Transverse colon (tissue), 4 donors: ENCODE measurements at regions not wholly inside any gene's neighbourhood (a gene's known extent, or its start where the extent isn't known, plus 50 kb on each side); places are given as distances from the start of the nearest gene placed in this dataset.

ENCODE experiments used
- DNase-seq: peaks from one replicate; pipeline ENCODE4 v3.0.0-alpha.2; 2019
- H3K27ac ChIP-seq, 4 donors: fragments of 200-600 bp; sonication (generic); 2 replicates each; pipeline ENCODE4 v1.5.1; 2016 to 2018; ENCODE audit warnings: inconsistent platforms in 4 of 4
- H3K27me3 ChIP-seq: fragments of 200-600 bp; sonication (generic); 2 replicates; pipeline ENCODE4 v1.5.1; 2017; ENCODE audit warnings: inconsistent platforms
- H3K36me3 ChIP-seq, 4 donors: fragments of 200-600 bp; sonication (generic); 2 replicates each; pipeline ENCODE4 v1.5.1; 2017 to 2019; ENCODE audit warnings: inconsistent platforms in 4 of 4
- H3K4me1 ChIP-seq, 4 donors: fragments of 200-600 bp; sonication (generic); 2 replicates each; pipeline ENCODE4 v1.5.1; 2017 to 2020; ENCODE audit warnings: inconsistent platforms in 4 of 4
- H3K4me3 ChIP-seq, 4 donors: fragments of 200-600 bp; sonication (generic); 1 replicate in 1 of 4; 2 replicates in 3 of 4; pipeline versions ENCODE4 v1.5.1 to v1.6.1; 2017 to 2019; ENCODE audit warnings: inconsistent platforms in 4 of 4
- H3K9me3 ChIP-seq, 2 donors: fragments of 200-600 bp; sonication (generic); 2 replicates each; pipeline ENCODE4 v1.5.1; 2017 to 2019; ENCODE audit warnings: inconsistent platforms in 2 of 2
- EP300 ChIP-seq: sonication (generic); formaldehyde crosslinking; IDR thresholded peaks from one replicate; pipeline ENCODE4 v1.6.1; 2017; ENCODE audit warnings: antibody characterized with exemption, low read depth
- POLR2A ChIP-seq: fragments of 450-650 bp; IDR thresholded peaks from one replicate; pipeline ENCODE4 v1.6.1; 2016; ENCODE audit warnings: antibody characterized with exemption, mild to moderate bottlenecking, moderate library complexity
- POLR2AphosphoS5 ChIP-seq, 3 donors: sonication (generic); formaldehyde crosslinking; IDR thresholded peaks; one replicate each; pipeline ENCODE4 v1.6.1; 2016; ENCODE audit warnings: antibody characterized with exemption in 3 of 3
- WGBS, 2 donors: methylation state at CpG; one replicate each; pipeline ENCODE4 v1.1.5; 2018; ENCODE audit warnings: low coverage in 1 of 2; 5-methylcytosine and 5-hydroxymethylcytosine counted together
- in situ Hi-C, 4 donors: fragments of 200-750 bp; cut with MboI; loops; one replicate each; pipeline versions ENCODE4 v1.15.0 to v1.15.1; 2017; ENCODE audit warnings: low sequenced_read_pairs in 3 of 4, low pct_ligation_motif_present in 1 of 4, low pct_unique_long_range_greater_than_20kb in 1 of 4
- intact Hi-C: fragments of 100-400 bp; cut with DNase I; formaldehyde crosslinking; loops from one replicate; pipeline ENCODE4 v1.15.1; 2023; ENCODE audit warnings: low total_unique reads
- TF ChIP-seq, protein P1 (sequence below), 5 experiments: fragments of 200-600 bp in 3 of 5; fragments of 450-650 bp in 2 of 5; sonication (generic) in 3 of 5; IDR thresholded peaks; 1 replicate in 2 of 5; 2 replicates in 3 of 5; pipeline ENCODE4 v1.5.1; 2016 to 2017; ENCODE audit warnings: antibody characterized with exemption in 5 of 5, inconsistent platforms in 3 of 5, mild to moderate bottlenecking in 2 of 5, moderate library complexity in 1 of 5

- no peak for DNase-seq
- TF ChIP-seq POLR2AphosphoS5 (IDR thresholded peaks at IDR 0.05) = no peak
- no peak for TF ChIP-seq POLR2A
- no peak for TF ChIP-seq EP300
- TF ChIP-seq, protein P1, sequence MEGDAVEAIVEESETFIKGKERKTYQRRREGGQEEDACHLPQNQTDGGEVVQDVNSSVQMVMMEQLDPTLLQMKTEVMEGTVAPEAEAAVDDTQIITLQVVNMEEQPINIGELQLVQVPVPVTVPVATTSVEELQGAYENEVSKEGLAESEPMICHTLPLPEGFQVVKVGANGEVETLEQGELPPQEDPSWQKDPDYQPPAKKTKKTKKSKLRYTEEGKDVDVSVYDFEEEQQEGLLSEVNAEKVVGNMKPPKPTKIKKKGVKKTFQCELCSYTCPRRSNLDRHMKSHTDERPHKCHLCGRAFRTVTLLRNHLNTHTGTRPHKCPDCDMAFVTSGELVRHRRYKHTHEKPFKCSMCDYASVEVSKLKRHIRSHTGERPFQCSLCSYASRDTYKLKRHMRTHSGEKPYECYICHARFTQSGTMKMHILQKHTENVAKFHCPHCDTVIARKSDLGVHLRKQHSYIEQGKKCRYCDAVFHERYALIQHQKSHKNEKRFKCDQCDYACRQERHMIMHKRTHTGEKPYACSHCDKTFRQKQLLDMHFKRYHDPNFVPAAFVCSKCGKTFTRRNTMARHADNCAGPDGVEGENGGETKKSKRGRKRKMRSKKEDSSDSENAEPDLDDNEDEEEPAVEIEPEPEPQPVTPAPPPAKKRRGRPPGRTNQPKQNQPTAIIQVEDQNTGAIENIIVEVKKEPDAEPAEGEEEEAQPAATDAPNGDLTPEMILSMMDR (IDR thresholded peaks at IDR 0.05) = no peak
- intact Hi-C loops = no loop called here
- no peaks in the 10 kb centered on the region for H3K9me3 ChIP-seq
- in situ Hi-C loops = loop anchor here in 1 of 4 donors (25.0 kb wide), 1 partner anchor 333 kb away; the partner anchor contains the start of gene PCDH7
- H3K27me3 ChIP-seq = no peaks in the 10 kb centered on the region
- peaks cover 0 to 3% (median 0%) of the 10 kb centered on the region in 4 donors for H3K4me1 ChIP-seq
- no peak overlapping the region for H3K4me3 ChIP-seq
- 40 to 54% methylated on average over 4 of the region's 4 CpGs for WGBS, 2 donors
- no peaks in the 10 kb centered on the region for H3K36me3 ChIP-seq
- no peak overlapping the region for H3K27ac ChIP-seq
Measured at GRCh38 chr4:31045151-31045550, 325.0 kb downstream of the PCDH7 start.

GRCh38 chr4:31045724-31046318 lies 325.7 kb downstream of the PCDH7 start:
- H3K4me3 ChIP-seq = no peak overlapping the region
- H3K36me3 ChIP-seq = no peaks in the 10 kb centered on the region
- TF ChIP-seq POLR2AphosphoS5 (IDR thresholded peaks at IDR 0.05) (no peak), EP300 (no peak), POLR2A (no peak)
- TF ChIP-seq, protein P1 (IDR thresholded peaks at IDR 0.05) = peak in 3 of 5 experiments; percentile 28 to 47 (median 37)
- H3K4me1 ChIP-seq = peaks cover 0 to 3% (median 0%) of the 10 kb centered on the region in 4 donors
- no peaks in the 10 kb centered on the region for H3K9me3 ChIP-seq
- in situ Hi-C loops (loop anchor here in 1 of 4 donors (25.0 kb wide), 1 partner anchor 334 kb away; the partner anchor contains the start of gene PCDH7), intact Hi-C loops (no loop called here)
- peak; percentile 9 for DNase-seq
- no peaks in the 10 kb centered on the region for H3K27me3 ChIP-seq
- WGBS, 2 donors = 54 to 61% methylated on average over 2 of the region's 2 CpGs
- no peak overlapping the region for H3K27ac ChIP-seq

DNA sequence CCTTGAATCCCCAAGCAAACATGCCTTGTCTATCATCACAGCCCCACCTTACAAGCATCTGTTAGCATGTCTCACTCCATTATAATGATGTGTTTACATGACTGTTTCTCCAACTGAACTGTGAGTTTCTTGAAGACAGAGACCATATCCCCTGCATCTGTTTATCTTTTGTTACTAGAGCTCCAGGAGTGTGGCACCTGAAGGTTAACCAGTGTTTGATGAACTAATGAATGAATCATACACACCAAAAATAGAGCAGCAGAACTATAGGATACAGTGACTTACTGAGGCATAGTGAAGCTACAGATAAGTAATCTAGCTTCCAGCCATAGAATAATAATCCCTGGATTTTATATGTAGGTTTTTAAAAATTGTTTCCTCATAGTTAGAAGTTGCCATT lies 331.0 kb downstream of the PCDH7 start:
- TF ChIP-seq EP300 (no peak), POLR2AphosphoS5 (IDR thresholded peaks at IDR 0.05) (no peak), POLR2A (no peak)
- TF ChIP-seq, protein P1 (IDR thresholded peaks at IDR 0.05) = no peak
- intact Hi-C loops = no loop called here
- no peaks in the 10 kb centered on the region for H3K27me3 ChIP-seq
- H3K9me3 ChIP-seq = no peaks in the 10 kb centered on the region
- no peak overlapping the region for H3K4me3 ChIP-seq
- DNase-seq = no peak
- H3K4me1 ChIP-seq = peaks cover 0 to 3% (median 0%) of the 10 kb centered on the region in 4 donors
- in situ Hi-C loops = no loop called here
- no peaks in the 10 kb centered on the region for H3K36me3 ChIP-seq
- no peak overlapping the region for H3K27ac ChIP-seq

GRCh38 chr4:31051565-31051964 lies 331.4 kb downstream of the PCDH7 start:
- Histone ChIP-seq H3K4me1 (peaks cover 0 to 3% (median 0%) of the 10 kb centered on the region in 4 donors), H3K36me3 (no peaks in the 10 kb centered on the region), H3K27ac (no peak overlapping the region), H3K27me3 (no peaks in the 10 kb centered on the region), H3K9me3 (no peaks in the 10 kb centered on the region), H3K4me3 (no peak overlapping the region)
- TF ChIP-seq POLR2AphosphoS5 (IDR thresholded peaks at IDR 0.05) = no peak
- TF ChIP-seq, protein P1 (IDR thresholded peaks at IDR 0.05) = no peak
- TF ChIP-seq EP300 = no peak
- no peak for TF ChIP-seq POLR2A
- DNase-seq = no peak
- in situ Hi-C loops (no loop called here), intact Hi-C loops (no loop called here)
- WGBS, 2 donors = 20 to 53% methylated on average over 3 of the region's 3 CpGs
